ENCODE measurements at regions not wholly inside any gene's neighbourhood (a gene's known extent, or its start where the extent isn't known, plus 50 kb on each side); places are given as distances from the start of the nearest gene placed in this dataset.

DNA sequence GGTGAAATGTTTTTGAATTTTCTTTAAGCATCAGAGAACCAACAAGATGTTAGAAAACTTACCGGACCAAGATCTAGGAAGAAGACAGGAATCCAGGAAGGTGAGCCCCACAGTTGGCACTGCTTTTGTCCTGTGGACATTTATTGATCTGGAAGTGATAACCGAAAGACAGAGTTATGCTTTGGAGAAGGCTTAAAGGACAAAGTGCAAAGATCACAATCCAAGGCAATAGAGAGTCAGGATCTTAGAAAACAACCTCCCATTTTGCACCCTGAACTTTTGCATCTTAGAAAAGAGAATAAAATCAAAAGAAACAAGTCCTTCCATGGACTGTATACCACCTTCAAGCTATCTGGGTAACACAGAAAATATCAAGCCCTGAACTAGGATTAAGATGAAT is 129.4 kb upstream of the SRD5A2 start:
- Mint-ChIP-seq H3K27me3 (peaks cover 9% of the 10 kb centered on the region), H3K4me3 (no peak overlapping the region), H3K9me3 (ENCODE audit: insufficient read depth) (peaks cover 7% of the 10 kb centered on the region), H3K4me1 (no peaks in the 10 kb centered on the region), H3K27ac (no peak overlapping the region)
- intact Hi-C loops (cut with micrococcal nuclease): no loop called here
- Histone ChIP-seq H3K9ac (ENCODE audit: low read length) (no peak overlapping the region), H3K4me2 (replicated peaks; ENCODE audit: low read depth, low read length, poor library complexity, severe bottlenecking) (no peak overlapping the region), H3K36me3 (replicated peaks in 1 of 2; ENCODE audit: control extremely low read depth in 1 of 2, control insufficient read depth in 1 of 2, extremely low read depth in 1 of 2, insufficient read depth in 2 of 2, low read length in 1 of 2) (no peaks in the 10 kb centered on the region), H3K9me3 (ENCODE audit: control extremely low read depth in 1 of 3, control insufficient read depth in 2 of 3, insufficient read depth in 1 of 3, low read length in 2 of 3) (peaks cover 0 to 10% (median 0%) of the 10 kb centered on the region in 3 donors), H3K4me1 (ENCODE audit: control insufficient read depth in 2 of 2, insufficient read depth in 2 of 2, low read length in 2 of 2) (no peaks in the 10 kb centered on the region), H4K20me1 (ENCODE audit: control insufficient read depth, insufficient read depth, low read length, poor library complexity, severe bottlenecking) (no peaks in the 10 kb centered on the region), H3K4me3 (ENCODE audit: control extremely low read depth in 1 of 5, extremely low read depth in 1 of 5, insufficient read depth in 1 of 5, low read depth in 2 of 5, low read length in 4 of 5) (no peak overlapping the region), H3K27ac (ENCODE audit: low read length in 2 of 2) (no peak overlapping the region), H2AFZ (ENCODE audit: insufficient read depth, low read depth, low read length, poor library complexity, severe bottlenecking) (no peak overlapping the region), H3K79me2 (ENCODE audit: control insufficient read depth, insufficient read depth, low read length) (no peaks in the 10 kb centered on the region), H3K27me3 (replicated peaks in 1 of 4; ENCODE audit: control extremely low read depth in 1 of 4, control insufficient read depth in 3 of 4, insufficient read depth in 4 of 4, low read length in 3 of 4) (no peaks in the 10 kb centered on the region)
- CTCF ChIA-PET: no interaction called here
- DNase-seq: no peak
- POLR2A ChIA-PET: no interaction called here
- WGBS (ENCODE audit: insufficient coverage): 100% methylated on average over 1 of the region's 2 CpGs
- no peak for ATAC-seq (ENCODE audit: low read depth)
- TF ChIP-seq EZH2 (IDR thresholded peaks at IDR 0.05; ENCODE audit: borderline replicate concordance, insufficient read depth, low read depth, low read length, poor library complexity, severe bottlenecking): no peak
- TF ChIP-seq, protein P1, sequence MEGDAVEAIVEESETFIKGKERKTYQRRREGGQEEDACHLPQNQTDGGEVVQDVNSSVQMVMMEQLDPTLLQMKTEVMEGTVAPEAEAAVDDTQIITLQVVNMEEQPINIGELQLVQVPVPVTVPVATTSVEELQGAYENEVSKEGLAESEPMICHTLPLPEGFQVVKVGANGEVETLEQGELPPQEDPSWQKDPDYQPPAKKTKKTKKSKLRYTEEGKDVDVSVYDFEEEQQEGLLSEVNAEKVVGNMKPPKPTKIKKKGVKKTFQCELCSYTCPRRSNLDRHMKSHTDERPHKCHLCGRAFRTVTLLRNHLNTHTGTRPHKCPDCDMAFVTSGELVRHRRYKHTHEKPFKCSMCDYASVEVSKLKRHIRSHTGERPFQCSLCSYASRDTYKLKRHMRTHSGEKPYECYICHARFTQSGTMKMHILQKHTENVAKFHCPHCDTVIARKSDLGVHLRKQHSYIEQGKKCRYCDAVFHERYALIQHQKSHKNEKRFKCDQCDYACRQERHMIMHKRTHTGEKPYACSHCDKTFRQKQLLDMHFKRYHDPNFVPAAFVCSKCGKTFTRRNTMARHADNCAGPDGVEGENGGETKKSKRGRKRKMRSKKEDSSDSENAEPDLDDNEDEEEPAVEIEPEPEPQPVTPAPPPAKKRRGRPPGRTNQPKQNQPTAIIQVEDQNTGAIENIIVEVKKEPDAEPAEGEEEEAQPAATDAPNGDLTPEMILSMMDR (IDR thresholded peaks at IDR 0.05): no peak

DNA sequence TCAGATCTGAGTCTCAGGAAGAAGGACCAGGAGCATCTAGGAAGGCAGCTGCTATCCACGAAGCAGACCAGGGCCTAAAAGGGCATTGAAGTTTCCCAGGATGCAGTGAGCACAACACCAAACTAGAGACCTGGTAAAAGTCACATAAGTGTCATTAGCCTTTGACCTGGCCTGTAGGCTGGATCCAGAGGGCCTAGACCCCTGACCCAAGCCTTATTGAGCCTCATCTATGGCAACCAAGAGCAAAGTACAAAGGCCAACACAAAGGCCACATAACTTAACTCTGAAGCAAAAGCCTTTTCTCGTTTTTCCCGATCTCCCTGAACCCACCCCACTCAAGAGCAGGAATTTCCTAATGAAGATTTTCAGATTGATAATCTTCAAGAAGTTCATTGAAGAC is 127.3 kb upstream of the SRD5A2 start:
- no peak overlapping the region for H3K4me2 ChIP-seq (replicated peaks; ENCODE audit: low read depth, low read length, poor library complexity, severe bottlenecking)
- H3K9ac ChIP-seq (ENCODE audit: low read length): no peak overlapping the region
- no peaks in the 10 kb centered on the region for H3K36me3 ChIP-seq (replicated peaks in 1 of 2; ENCODE audit: control extremely low read depth in 1 of 2, control insufficient read depth in 1 of 2, extremely low read depth in 1 of 2, insufficient read depth in 2 of 2, low read length in 1 of 2)
- intact Hi-C loops (cut with micrococcal nuclease): no loop called here
- H2AFZ ChIP-seq (ENCODE audit: insufficient read depth, low read depth, low read length, poor library complexity, severe bottlenecking): no peak overlapping the region
- POLR2A ChIA-PET: no interaction called here
- peaks cover 0 to 10% (median 0%) of the 10 kb centered on the region in 3 donors for H3K9me3 ChIP-seq (ENCODE audit: control extremely low read depth in 1 of 3, control insufficient read depth in 2 of 3, insufficient read depth in 1 of 3, low read length in 2 of 3)
- no peaks in the 10 kb centered on the region for H4K20me1 ChIP-seq (ENCODE audit: control insufficient read depth, insufficient read depth, low read length, poor library complexity, severe bottlenecking)
- Mint-ChIP-seq H3K4me1 (no peaks in the 10 kb centered on the region), H3K27ac (no peak overlapping the region), H3K9me3 (ENCODE audit: insufficient read depth) (peaks cover 3% of the 10 kb centered on the region), H3K4me3 (no peak overlapping the region), H3K27me3 (peaks cover 9% of the 10 kb centered on the region)
- no peak overlapping the region for H3K4me3 ChIP-seq (ENCODE audit: control extremely low read depth in 1 of 5, extremely low read depth in 1 of 5, insufficient read depth in 1 of 5, low read depth in 2 of 5, low read length in 4 of 5)
- TF ChIP-seq, protein P1 (IDR thresholded peaks at IDR 0.05): no peak
- no peak for TF ChIP-seq EZH2 (IDR thresholded peaks at IDR 0.05; ENCODE audit: borderline replicate concordance, insufficient read depth, low read depth, low read length, poor library complexity, severe bottlenecking)
- H3K27me3 ChIP-seq (replicated peaks in 1 of 4; ENCODE audit: control extremely low read depth in 1 of 4, control insufficient read depth in 3 of 4, insufficient read depth in 4 of 4, low read length in 3 of 4): no peaks in the 10 kb centered on the region
- DNase-seq (no peak), ATAC-seq (ENCODE audit: low read depth) (no peak)
- H3K27ac ChIP-seq (ENCODE audit: low read length in 2 of 2): no peak overlapping the region
- H3K79me2 ChIP-seq (ENCODE audit: control insufficient read depth, insufficient read depth, low read length): no peaks in the 10 kb centered on the region
- H3K4me1 ChIP-seq (ENCODE audit: control insufficient read depth in 2 of 2, insufficient read depth in 2 of 2, low read length in 2 of 2): no peaks in the 10 kb centered on the region
- 77% methylated on average over 1 of the region's 3 CpGs for WGBS (ENCODE audit: insufficient coverage)
- CTCF ChIA-PET: no interaction called here
